Neutrophil (primary cell): ENCODE measurements at regions not wholly inside any gene's neighbourhood (a gene's known extent, or its start where the extent isn't known, plus 50 kb on each side); places are given as distances from the start of the nearest gene placed in this dataset.

Source experiments
- H3K27ac ChIP-seq: fragments of 200-600 bp; sonication (generic); 2 replicates; pipeline ENCODE4 v1.5.1; 2016; ENCODE audit warnings: mild to moderate bottlenecking, moderate library complexity
- H3K27me3 ChIP-seq: fragments of 200-600 bp; sonication (generic); 2 replicates; pipeline ENCODE4 v1.6.0; 2016; ENCODE audit warnings: mild to moderate bottlenecking
- H3K36me3 ChIP-seq: fragments of 200-600 bp; sonication (generic); 2 replicates; pipeline ENCODE4 v1.5.1; 2017
- H3K4me1 ChIP-seq, 2 experiments: fragments of 200-600 bp in 1 of 2; sonication (generic) in 1 of 2; 1 replicate in 1 of 2; 2 replicates in 1 of 2; pipeline versions ENCODE4 v1.5.1 to v1.6.1; 2013 to 2016; ENCODE audit warnings: low read depth in 1 of 2, low read length in 1 of 2, mild to moderate bottlenecking in 1 of 2, moderate library complexity in 1 of 2; ENCODE audit not compliant: control insufficient read depth in 1 of 2, insufficient read depth in 1 of 2
- H3K4me3 ChIP-seq, 2 experiments: fragments of 200-600 bp in 1 of 2; sonication (generic) in 1 of 2; 1 replicate in 1 of 2; 2 replicates in 1 of 2; pipeline ENCODE4 v1.5.1; 2013 to 2016; ENCODE audit warnings: low read depth in 1 of 2, low read length in 1 of 2, mild to moderate bottlenecking in 1 of 2, moderate library complexity in 1 of 2
- H3K9me3 ChIP-seq: fragments of 200-600 bp; sonication (generic); 2 replicates; pipeline ENCODE4 v1.5.1; 2016
- TF ChIP-seq, protein P1 (sequence below): fragments of 200-600 bp; sonication (generic); IDR thresholded peaks from 2 replicates; pipeline ENCODE4 v1.5.1; 2016; ENCODE audit warnings: antibody characterized with exemption

DNA sequence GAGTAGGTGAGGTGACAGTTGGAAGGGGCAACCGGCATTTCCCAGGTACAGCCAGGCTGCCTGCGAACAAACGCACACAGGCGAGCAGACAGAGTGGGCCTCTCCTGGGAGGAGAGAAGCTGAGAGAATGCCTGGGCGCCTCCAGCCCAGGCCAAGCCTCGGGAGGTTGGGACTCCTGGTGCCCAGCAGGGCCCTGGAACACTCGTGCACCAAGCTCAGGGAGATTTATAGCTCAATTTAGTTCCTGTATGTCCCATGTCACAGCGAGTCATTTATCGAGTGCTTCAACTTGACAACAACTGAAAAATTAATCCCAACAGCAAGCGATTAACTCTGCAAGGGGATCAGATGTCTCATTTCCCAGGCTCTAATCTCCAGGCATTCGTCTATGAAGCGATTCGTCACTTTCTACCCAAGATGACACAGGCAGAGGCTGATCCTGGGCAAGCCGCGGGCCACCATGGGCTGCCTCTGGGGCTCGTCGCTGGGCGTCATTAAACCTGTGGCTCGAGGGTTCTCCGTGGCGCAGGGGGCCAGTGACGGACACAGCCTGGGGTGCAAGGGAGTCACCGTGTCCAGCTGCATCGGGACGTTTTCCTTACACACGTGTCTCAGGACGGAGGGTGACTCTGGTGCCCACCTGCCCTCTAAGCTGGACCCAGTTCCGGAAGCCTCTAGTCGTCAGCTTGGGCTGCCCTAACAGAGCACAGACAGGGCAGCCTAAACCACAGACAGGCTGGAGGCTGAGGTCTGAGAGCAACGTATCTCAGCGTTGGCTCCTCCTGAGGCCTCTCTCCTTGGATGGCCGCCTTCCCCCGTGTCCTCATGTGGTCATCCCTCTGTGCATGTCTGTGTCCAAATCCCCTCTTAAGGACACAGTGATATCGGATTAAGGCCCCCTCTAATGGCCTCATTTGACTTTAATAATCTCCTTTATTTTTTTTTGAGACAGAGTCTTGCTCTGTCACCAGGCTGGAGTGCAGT, 154.1 kb downstream of the CTTN start:
- Histone ChIP-seq H3K27ac (no peak overlapping the region), H3K9me3 (no peaks in the 10 kb centered on the region), H3K36me3 (no peaks in the 10 kb centered on the region), H3K27me3 (no peaks in the 10 kb centered on the region), H3K4me1 (no peaks in the 10 kb centered on the region), H3K4me3 (no peak overlapping the region)
- TF ChIP-seq, protein P1, sequence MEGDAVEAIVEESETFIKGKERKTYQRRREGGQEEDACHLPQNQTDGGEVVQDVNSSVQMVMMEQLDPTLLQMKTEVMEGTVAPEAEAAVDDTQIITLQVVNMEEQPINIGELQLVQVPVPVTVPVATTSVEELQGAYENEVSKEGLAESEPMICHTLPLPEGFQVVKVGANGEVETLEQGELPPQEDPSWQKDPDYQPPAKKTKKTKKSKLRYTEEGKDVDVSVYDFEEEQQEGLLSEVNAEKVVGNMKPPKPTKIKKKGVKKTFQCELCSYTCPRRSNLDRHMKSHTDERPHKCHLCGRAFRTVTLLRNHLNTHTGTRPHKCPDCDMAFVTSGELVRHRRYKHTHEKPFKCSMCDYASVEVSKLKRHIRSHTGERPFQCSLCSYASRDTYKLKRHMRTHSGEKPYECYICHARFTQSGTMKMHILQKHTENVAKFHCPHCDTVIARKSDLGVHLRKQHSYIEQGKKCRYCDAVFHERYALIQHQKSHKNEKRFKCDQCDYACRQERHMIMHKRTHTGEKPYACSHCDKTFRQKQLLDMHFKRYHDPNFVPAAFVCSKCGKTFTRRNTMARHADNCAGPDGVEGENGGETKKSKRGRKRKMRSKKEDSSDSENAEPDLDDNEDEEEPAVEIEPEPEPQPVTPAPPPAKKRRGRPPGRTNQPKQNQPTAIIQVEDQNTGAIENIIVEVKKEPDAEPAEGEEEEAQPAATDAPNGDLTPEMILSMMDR: no peak

DNA sequence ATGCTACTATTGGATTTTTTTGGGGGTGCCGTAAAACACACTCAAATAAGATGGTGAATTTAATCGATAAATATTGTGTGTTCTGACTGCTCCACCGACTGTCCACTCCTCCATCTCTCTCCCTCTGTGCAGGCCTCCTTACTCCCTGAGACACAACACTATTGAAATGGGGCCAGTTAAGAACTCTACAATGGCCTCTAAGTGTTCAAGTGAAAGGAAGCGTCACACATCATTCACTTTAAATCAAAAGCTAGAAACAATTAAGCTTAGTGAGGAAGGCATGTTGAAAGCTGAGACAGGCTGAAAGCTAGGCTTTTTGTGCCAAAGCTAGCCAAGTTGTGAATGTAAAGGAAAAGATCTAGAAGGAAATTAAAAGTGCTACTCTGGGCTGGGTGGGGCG, 156.7 kb downstream of the CTTN start:
- Histone ChIP-seq H3K4me1 (no peaks in the 10 kb centered on the region), H3K27me3 (no peaks in the 10 kb centered on the region), H3K4me3 (no peak overlapping the region), H3K9me3 (no peaks in the 10 kb centered on the region), H3K27ac (no peak overlapping the region), H3K36me3 (no peaks in the 10 kb centered on the region)
- TF ChIP-seq, protein P1: no peak

DNA sequence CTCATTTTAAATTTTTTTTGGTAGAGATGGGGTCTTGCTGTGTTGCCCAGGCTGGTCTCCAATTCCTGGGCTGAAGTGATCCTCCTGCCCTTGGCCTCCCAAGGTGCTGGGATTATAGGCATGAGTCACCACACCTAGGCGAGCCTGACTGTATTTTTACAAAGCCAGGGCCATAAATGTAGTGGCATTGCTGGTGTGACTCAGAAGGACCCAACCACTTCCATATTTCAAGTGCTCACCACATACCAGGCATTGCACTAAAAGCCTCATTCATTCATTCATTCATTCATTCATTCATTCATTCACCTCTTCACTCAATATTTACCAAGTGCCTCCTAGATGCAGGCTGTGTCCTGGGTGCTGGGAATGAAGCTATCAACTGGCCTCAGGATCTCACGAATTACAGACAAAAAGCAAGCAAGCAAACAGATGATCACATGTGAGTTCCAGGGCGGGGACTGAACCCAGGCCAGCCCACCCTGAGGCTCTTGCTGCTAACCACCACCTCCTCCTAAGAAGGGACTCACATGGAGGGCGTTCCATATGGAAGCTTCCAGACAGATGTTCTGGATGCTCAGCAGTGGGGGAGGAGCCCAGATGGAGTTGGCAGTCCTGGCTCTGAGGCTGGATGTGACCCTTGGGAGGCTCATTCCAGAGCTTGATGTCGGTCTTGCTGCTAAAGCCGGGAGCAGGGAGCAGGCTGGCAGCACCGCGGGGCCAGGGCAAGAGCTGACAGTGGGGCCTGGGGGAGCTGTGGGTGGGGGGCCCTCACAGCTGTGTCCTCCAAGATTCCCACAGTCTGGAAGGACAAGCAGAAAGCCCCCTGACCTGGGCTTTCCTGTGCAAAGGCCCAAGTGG, 158.8 kb downstream of the CTTN start:
- Histone ChIP-seq H3K4me1 (no peaks in the 10 kb centered on the region), H3K4me3 (no peak overlapping the region), H3K36me3 (no peaks in the 10 kb centered on the region), H3K27me3 (no peaks in the 10 kb centered on the region), H3K9me3 (no peaks in the 10 kb centered on the region), H3K27ac (no peak overlapping the region)
- TF ChIP-seq, protein P1: no peak

DNA sequence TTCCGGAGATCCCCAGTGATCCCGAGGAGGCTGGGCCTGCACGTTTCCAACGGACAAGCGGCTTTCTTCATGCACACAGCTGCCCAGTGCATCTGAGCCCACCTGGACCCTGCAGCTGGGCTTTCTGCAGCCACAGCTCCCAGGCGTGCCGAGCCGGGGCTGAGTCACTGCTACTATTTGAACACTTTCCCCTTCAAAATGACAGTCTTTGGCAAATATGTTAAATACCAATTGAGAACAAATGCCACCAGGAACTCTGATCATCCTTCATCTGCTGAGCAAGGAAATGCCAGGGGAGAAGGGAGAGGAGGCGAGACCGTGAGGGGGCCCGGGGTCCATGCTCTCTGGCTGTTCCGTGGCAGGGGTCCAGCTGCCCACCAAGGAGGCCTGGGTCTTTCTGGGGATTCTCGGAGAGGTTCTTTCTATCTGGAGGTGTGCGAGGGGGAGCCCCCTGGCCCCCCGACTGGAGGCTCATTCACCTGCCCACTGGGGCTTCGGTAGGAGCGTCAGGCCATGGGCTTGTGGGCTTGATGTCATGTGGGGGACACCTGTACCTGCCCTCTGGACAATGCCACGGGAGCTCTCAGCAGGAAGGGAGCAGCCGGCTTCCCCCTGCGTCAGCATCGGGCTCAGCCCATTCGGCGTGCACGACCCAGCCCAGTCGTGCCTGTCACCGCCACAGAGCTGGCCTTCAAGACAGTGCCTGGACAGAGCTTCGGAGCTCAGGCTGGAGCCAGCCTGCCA, 159.6 kb downstream of the CTTN start:
- no peaks in the 10 kb centered on the region for H3K4me1 ChIP-seq
- H3K27ac ChIP-seq: no peak overlapping the region
- H3K36me3 ChIP-seq: no peaks in the 10 kb centered on the region
- TF ChIP-seq, protein P1: no peak
- no peaks in the 10 kb centered on the region for H3K9me3 ChIP-seq
- H3K27me3 ChIP-seq: no peaks in the 10 kb centered on the region
- no peak overlapping the region for H3K4me3 ChIP-seq

DNA sequence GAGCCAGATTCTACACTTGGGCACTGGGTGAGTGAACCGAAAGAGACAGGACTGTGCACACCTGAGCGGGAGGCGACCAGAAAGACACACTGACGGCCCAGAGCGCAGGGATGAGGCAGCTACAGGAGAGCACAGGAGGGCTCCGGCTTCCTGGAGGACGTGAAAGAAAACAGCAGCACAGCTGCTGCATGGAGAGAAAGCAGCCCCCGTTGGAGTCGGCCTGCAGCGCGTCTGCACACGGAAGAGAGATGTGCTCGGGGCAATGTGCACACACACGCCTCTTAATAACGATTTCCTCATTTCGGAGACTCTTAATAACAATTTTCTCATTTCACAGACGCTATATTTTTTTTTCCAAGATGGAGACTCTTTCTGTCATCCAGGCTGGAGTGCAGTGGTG, 160.4 kb downstream of the CTTN start:
- H3K27me3 ChIP-seq: no peaks in the 10 kb centered on the region
- no peaks in the 10 kb centered on the region for H3K36me3 ChIP-seq
- no peak overlapping the region for H3K27ac ChIP-seq
- no peak overlapping the region for H3K4me3 ChIP-seq
- no peaks in the 10 kb centered on the region for H3K9me3 ChIP-seq
- H3K4me1 ChIP-seq: no peaks in the 10 kb centered on the region
- TF ChIP-seq, protein P1: no peak
